ENCODE measurements at regions not wholly inside any gene's neighbourhood (a gene's known extent, or its start where the extent isn't known, plus 50 kb on each side); places are given as distances from the start of the nearest gene placed in this dataset.

DNA sequence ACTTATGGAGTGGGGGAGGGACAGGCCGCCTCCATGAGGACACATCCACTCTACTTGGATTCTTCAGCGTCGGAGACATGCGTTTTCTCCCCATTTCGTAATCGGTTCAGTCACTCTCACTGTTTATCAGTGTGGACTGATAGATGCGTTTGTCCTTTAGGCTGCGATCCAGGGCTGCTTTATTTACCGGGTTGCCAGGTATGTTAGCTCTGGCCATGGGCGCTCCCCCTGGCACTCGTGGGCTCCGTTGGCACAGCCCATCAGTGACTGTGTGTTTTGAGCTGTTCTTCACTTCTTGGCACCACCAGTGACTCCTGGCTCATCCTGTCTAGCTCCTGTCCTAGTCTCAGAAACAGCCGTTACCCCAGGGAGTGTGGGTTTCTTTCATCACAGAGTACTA is 1203.3 kb downstream of the BRD1 start:
- Histone ChIP-seq H2AK9ac (replicated peaks; ENCODE audit: low read depth, low read length, poor library complexity) (no peak overlapping the region), H4K91ac (ENCODE audit: insufficient read depth, low read depth, low read length) (no peak overlapping the region), H2BK15ac (ENCODE audit: low read depth, low read length) (no peak overlapping the region), H3K4ac (ENCODE audit: low read depth, low read length) (no peak overlapping the region), H3K14ac (replicated peaks; ENCODE audit: low read depth, low read length) (no peak overlapping the region), H2AK5ac (ENCODE audit: low read depth, low read length) (no peak overlapping the region), H4K20me1 (ENCODE audit: insufficient read depth, low read length) (no peaks in the 10 kb centered on the region), H2BK5ac (ENCODE audit: low read depth, low read length, poor library complexity, severe bottlenecking) (no peak overlapping the region), H3K4me3 (ENCODE audit: insufficient read depth, low read depth, low read length) (no peak overlapping the region), H3K4me2 (ENCODE audit: low read depth, low read length) (no peak overlapping the region), H3K9me1 (ENCODE audit: insufficient read depth, low read length) (no peaks in the 10 kb centered on the region), H3K27me3 (ENCODE audit: control insufficient read depth, insufficient read depth, low read length) (no peaks in the 10 kb centered on the region), H3K27ac (ENCODE audit: insufficient read depth, low read length) (no peak overlapping the region), H3K9me3 (ENCODE audit: control insufficient read depth, insufficient read depth, low read length) (peaks cover 48% of the 10 kb centered on the region), H3K36me3 (ENCODE audit: control insufficient read depth, insufficient read depth, low read length) (no peaks in the 10 kb centered on the region), H2AFZ (replicated peaks; ENCODE audit: low read length, poor library complexity) (no peak overlapping the region), H3K56ac (ENCODE audit: extremely low read depth, insufficient read depth, low read length) (no peak overlapping the region), H3K18ac (ENCODE audit: low read depth, low read length) (no peak overlapping the region), H3K23ac (ENCODE audit: low read depth, low read length) (no peak overlapping the region), H3K4me1 (ENCODE audit: control insufficient read depth, insufficient read depth, low read length) (no peaks in the 10 kb centered on the region), H4K8ac (ENCODE audit: low read depth in 2 of 2, low read length in 2 of 2) (no peak overlapping the region), H3K79me1 (ENCODE audit: low read depth in 1 of 2, low read length in 2 of 2) (no peaks in the 10 kb centered on the region), H2BK20ac (ENCODE audit: low read depth, low read length) (no peak overlapping the region), H4K5ac (ENCODE audit: low read depth, low read length) (no peak overlapping the region), H2BK120ac (ENCODE audit: low read depth, low read length) (no peak overlapping the region), H3K9ac (ENCODE audit: low read depth, low read length) (no peak overlapping the region)
- WGBS, 2 experiments (ENCODE audit: extremely low coverage in 2 of 2, insufficient read length in 1 of 2): no CpG with 5 or more reads among the region's 13 CpGs
- intact Hi-C loops (cut with micrococcal nuclease) (no loop called here), in situ Hi-C loops (cut with MboI; ENCODE audit: low sequenced_read_pairs) (no loop called here), dilution Hi-C loops (cut with HindIII; ENCODE audit: low sequenced_read_pairs, unreplicated experiment) (no loop called here)
- CTCF ChIA-PET: no interaction called here
- BruUV-seq (replicated peaks): no TSS peak
- POLR2A ChIA-PET (ENCODE audit: unreplicated experiment): no interaction called here
- ATAC-seq (ENCODE audit: low read depth): no peak
- TF ChIP-seq BHLHE40 (IDR thresholded peaks at IDR 0.05; ENCODE audit: low read depth, low read length) (no peak), MXI1 (IDR thresholded peaks at IDR 0.05; ENCODE audit: borderline replicate concordance, low read depth, low read length) (no peak), RAD21 (IDR thresholded peaks at IDR 0.05; ENCODE audit: low read length) (no peak), MAZ (IDR thresholded peaks at IDR 0.05; ENCODE audit: borderline replicate concordance, low read depth, low read length) (no peak), CHD1 (IDR thresholded peaks at IDR 0.05; ENCODE audit: low read depth, low read length) (no peak)
- TF ChIP-seq, protein P1, sequence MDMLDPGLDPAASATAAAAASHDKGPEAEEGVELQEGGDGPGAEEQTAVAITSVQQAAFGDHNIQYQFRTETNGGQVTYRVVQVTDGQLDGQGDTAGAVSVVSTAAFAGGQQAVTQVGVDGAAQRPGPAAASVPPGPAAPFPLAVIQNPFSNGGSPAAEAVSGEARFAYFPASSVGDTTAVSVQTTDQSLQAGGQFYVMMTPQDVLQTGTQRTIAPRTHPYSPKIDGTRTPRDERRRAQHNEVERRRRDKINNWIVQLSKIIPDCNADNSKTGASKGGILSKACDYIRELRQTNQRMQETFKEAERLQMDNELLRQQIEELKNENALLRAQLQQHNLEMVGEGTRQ (IDR thresholded peaks at IDR 0.05; ENCODE audit: low read depth, low read length): no peak
- TF ChIP-seq, protein P2, sequence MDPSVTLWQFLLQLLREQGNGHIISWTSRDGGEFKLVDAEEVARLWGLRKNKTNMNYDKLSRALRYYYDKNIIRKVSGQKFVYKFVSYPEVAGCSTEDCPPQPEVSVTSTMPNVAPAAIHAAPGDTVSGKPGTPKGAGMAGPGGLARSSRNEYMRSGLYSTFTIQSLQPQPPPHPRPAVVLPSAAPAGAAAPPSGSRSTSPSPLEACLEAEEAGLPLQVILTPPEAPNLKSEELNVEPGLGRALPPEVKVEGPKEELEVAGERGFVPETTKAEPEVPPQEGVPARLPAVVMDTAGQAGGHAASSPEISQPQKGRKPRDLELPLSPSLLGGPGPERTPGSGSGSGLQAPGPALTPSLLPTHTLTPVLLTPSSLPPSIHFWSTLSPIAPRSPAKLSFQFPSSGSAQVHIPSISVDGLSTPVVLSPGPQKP (IDR thresholded peaks at IDR 0.05; ENCODE audit: borderline replicate concordance, low read depth, low read length): no peak
- DNase-seq: no peak

All from IMR-90 (cell line).